SU-DHL-6 (cell line): ENCODE measurements at regions not wholly inside any gene's neighbourhood (a gene's known extent, or its start where the extent isn't known, plus 50 kb on each side); places are given as distances from the start of the nearest gene placed in this dataset.

Experiments used
- H2AFZ ChIP-seq: fragments of 200-600 bp; sonication (generic); 2 replicates; pipeline ENCODE4 v1.6.1; 2014; ENCODE audit warnings: low read depth, mild to moderate bottlenecking, moderate library complexity, mixed read lengths, antibody characterized with exemption, low read length; ENCODE audit not compliant: severe bottlenecking
- H3F3A ChIP-seq: fragments of 200-600 bp; shearing (Covaris generic); 2 replicates; pipeline ENCODE4 v1.6.0; 2016; ENCODE audit warnings: antibody characterized with exemption, mild to moderate bottlenecking; ENCODE audit not compliant: insufficient read depth
- H3K27ac ChIP-seq: fragments of 200-600 bp; sonication (generic); 2 replicates; pipeline ENCODE4 v1.5.1; 2016; ENCODE audit warnings: low read depth, mild to moderate bottlenecking, low read length, moderate library complexity, mixed read lengths
- H3K27me3 ChIP-seq: fragments of 200-600 bp; sonication (generic), shearing (Covaris generic); 2 replicates; pipeline ENCODE4 v1.6.0; 2014; ENCODE audit warnings: mild to moderate bottlenecking, low read length
- H3K36me3 ChIP-seq: fragments of 200-600 bp; sonication (generic); 2 replicates; pipeline ENCODE4 v1.6.1; 2014; ENCODE audit warnings: mild to moderate bottlenecking, low read length, mixed read lengths
- H3K4me2 ChIP-seq: fragments of 300-600, 200-600 bp; shearing (Covaris generic), sonication (generic); 2 replicates; pipeline ENCODE4 v1.6.0; 2014; ENCODE audit warnings: low read length, low read depth, mild to moderate bottlenecking; ENCODE audit not compliant: poor library complexity, severe bottlenecking
- H3K4me3 ChIP-seq: fragments of 200-600 bp; sonication (generic); 2 replicates; pipeline ENCODE4 v1.5.1; 2014; ENCODE audit warnings: antibody characterized with exemption, low read length, mild to moderate bottlenecking, mixed read lengths; ENCODE audit not compliant: insufficient read depth, poor library complexity, severe bottlenecking
- H3K79me2 ChIP-seq: fragments of 200-600 bp; sonication (generic); 2 replicates; pipeline ENCODE4 v1.6.1; 2014; ENCODE audit warnings: mild to moderate bottlenecking, low read length, moderate library complexity; ENCODE audit not compliant: insufficient read depth
- H3K9ac ChIP-seq: fragments of 200-600 bp; sonication (generic); 2 replicates; pipeline ENCODE4 v1.7.0; 2014; ENCODE audit warnings: mild to moderate bottlenecking, low read length
- H3K9me2 ChIP-seq: fragments of 200-600 bp; sonication (generic); replicated peaks from 2 replicates; pipeline ENCODE4 v1.6.1; 2014; ENCODE audit warnings: low read length; ENCODE audit not compliant: insufficient read depth
- H3K9me3 ChIP-seq: fragments of 200-600 bp; sonication (generic); 2 replicates; pipeline ENCODE4 v1.6.1; 2014; ENCODE audit warnings: low read length, mixed read lengths; ENCODE audit not compliant: insufficient read depth
- H4K20me1 ChIP-seq: fragments of 200-600 bp; sonication (generic); 2 replicates; pipeline ENCODE4 v1.6.1; 2014; ENCODE audit warnings: low read depth, mild to moderate bottlenecking, antibody characterized with exemption, low read length, moderate library complexity, mixed read lengths
- CTCF ChIP-seq: fragments of 200-600 bp; sonication (generic); IDR thresholded peaks from one replicate; pipeline ENCODE4 v1.5.1; 2017; ENCODE audit warnings: antibody characterized with exemption, mild to moderate bottlenecking, low read length, moderate library complexity; ENCODE audit not compliant: insufficient read depth, poor library complexity, severe bottlenecking
- EZH2phosphoT487 ChIP-seq: fragments of 200-600 bp; sonication (generic), shearing (Covaris generic); conservative IDR thresholded peaks from 2 replicates; pipeline ENCODE4 v1.6.1; 2018; ENCODE audit warnings: mild to moderate bottlenecking, antibody characterized with exemption, low read length, moderate library complexity, mixed read lengths

GRCh38 chr13:37997641-37998040, 128.1 kb upstream of the TRPC4 start:
- Histone ChIP-seq H3K4me3 (no peak overlapping the region), H3F3A (no peaks in the 10 kb centered on the region), H3K9me2 (no peaks in the 10 kb centered on the region), H4K20me1 (no peaks in the 10 kb centered on the region), H3K9me3 (no peaks in the 10 kb centered on the region), H3K9ac (no peak overlapping the region), H3K36me3 (no peaks in the 10 kb centered on the region), H3K79me2 (no peaks in the 10 kb centered on the region), H3K27ac (no peak overlapping the region), H2AFZ (peak overlapping the region; percentile 7), H3K27me3 (no peaks in the 10 kb centered on the region), H3K4me2 (no peak overlapping the region)
- TF ChIP-seq CTCF: no peak
- TF ChIP-seq EZH2phosphoT487: no peak

- Histone ChIP-seq H3K9me2 (no peaks in the 10 kb centered on the region), H3F3A (no peaks in the 10 kb centered on the region), H3K79me2 (no peaks in the 10 kb centered on the region)
Measured at GRCh38 chr13:37995092-37995491, 125.5 kb upstream of the TRPC4 start.

GRCh38 chr13:37986811-37987210, 117.2 kb upstream of the TRPC4 start:
- Histone ChIP-seq H3K36me3 (no peaks in the 10 kb centered on the region), H3K4me2 (no peak overlapping the region), H3K4me3 (no peak overlapping the region), H3K9me3 (0 out of 2 replicates have a peak, but pooled peaks cover 4% of the 10 kb centered on the region), H4K20me1 (no peaks in the 10 kb centered on the region), H3K9me2 (no peaks in the 10 kb centered on the region), H3K79me2 (no peaks in the 10 kb centered on the region), H3K9ac (no peak overlapping the region), H2AFZ (no peak overlapping the region), H3K27ac (no peak overlapping the region), H3K27me3 (no peaks in the 10 kb centered on the region), H3F3A (no peaks in the 10 kb centered on the region)
- no peak for TF ChIP-seq EZH2phosphoT487
- no peak for TF ChIP-seq CTCF

More at GRCh38 chr13:37995092-37995491, 125.5 kb upstream of the TRPC4 start:
- Histone ChIP-seq H3K9me3 (0 out of 2 replicates have a peak, but pooled peaks cover 4% of the 10 kb centered on the region), H3K4me2 (no peak overlapping the region), H2AFZ (no peak overlapping the region), H3K27me3 (no peaks in the 10 kb centered on the region), H3K4me3 (no peak overlapping the region), H3K9ac (no peak overlapping the region), H4K20me1 (no peaks in the 10 kb centered on the region), H3K36me3 (no peaks in the 10 kb centered on the region), H3K27ac (no peak overlapping the region)
- TF ChIP-seq CTCF (no peak), EZH2phosphoT487 (no peak)
